Stimulated activated CD4-positive, alpha-beta T cell treated with anti-CD3 and anti-CD28 coated beads, Interleukin-12 subunit alpha, Interleukin-12 subunit beta, amount 100 ng/mL, for 48 hours (primary cell): ENCODE measurements at regions not wholly inside any gene's neighbourhood (a gene's known extent, or its start where the extent isn't known, plus 50 kb on each side); places are given as distances from the start of the nearest gene placed in this dataset.

Experiments
- DNase-seq, 3 donors: peaks; one replicate each; pipeline ENCODE4 v3.0.0-alpha.2; 2020; ENCODE audit warnings: low read depth in 2 of 3, low spot score in 1 of 3

- no peak for DNase-seq
These were observed 305.1 kb upstream of the RGMB start for GRCh38 chr5:98468188-98468869.

- DNase-seq, result no peak
These were observed 302.7 kb upstream of the RGMB start for GRCh38 chr5:98470747-98471146.

- DNase-seq, result no peak
These were observed 302.0 kb upstream of the RGMB start for GRCh38 chr5:98471458-98471857.

GRCh38 chr5:98474216-98474615, 299.2 kb upstream of the RGMB start:
- no peak for DNase-seq

GRCh38 chr5:98474782-98475181, 298.7 kb upstream of the RGMB start:
- DNase-seq, result no peak

GRCh38 chr5:98482321-98483300, 290.9 kb upstream of the RGMB start:
- DNase-seq, result no peak

- no peak for DNase-seq
These were observed 290.2 kb upstream of the RGMB start for GRCh38 chr5:98483301-98483685.

- DNase-seq, result no peak
These were observed 284.4 kb upstream of the RGMB start for GRCh38 chr5:98489021-98489420.

GRCh38 chr5:98490348-98490747, 283.1 kb upstream of the RGMB start:
- no peak for DNase-seq

- DNase-seq, result no peak
These were observed 281.2 kb upstream of the RGMB start for GRCh38 chr5:98492258-98492657.

GRCh38 chr5:98497418-98497817, 276.0 kb upstream of the RGMB start:
- no peak for DNase-seq

- DNase-seq, result no peak
These were observed 275.4 kb upstream of the RGMB start for GRCh38 chr5:98498028-98498427.

- no peak for DNase-seq
These were observed 273.6 kb upstream of the RGMB start for GRCh38 chr5:98499892-98500291.

GRCh38 chr5:98500811-98501210, 272.7 kb upstream of the RGMB start:
- no peak for DNase-seq

GRCh38 chr5:98503616-98504015, 269.8 kb upstream of the RGMB start:
- no peak for DNase-seq

GRCh38 chr5:98504505-98504904, 269.0 kb upstream of the RGMB start:
- DNase-seq, result no peak

- DNase-seq, result no peak
These were observed 263.1 kb upstream of the RGMB start for GRCh38 chr5:98510143-98510985.

- DNase-seq, result no peak
These were observed 260.1 kb upstream of the RGMB start for GRCh38 chr5:98513380-98513779.

- DNase-seq, result no peak
These were observed 259.2 kb upstream of the RGMB start for GRCh38 chr5:98514215-98514614.

GRCh38 chr5:98516701-98517100, 256.8 kb upstream of the RGMB start:
- DNase-seq, result no peak

GRCh38 chr5:98517560-98518366, 255.7 kb upstream of the RGMB start:
- DNase-seq, result no peak
